BLaER1 (cell line): ENCODE measurements at regions not wholly inside any gene's neighbourhood (a gene's known extent, or its start where the extent isn't known, plus 50 kb on each side); places are given as distances from the start of the nearest gene placed in this dataset.

Source experiments
- H3K27ac ChIP-seq: shearing (Covaris generic); formaldehyde crosslinking; 2 replicates; pipeline ENCODE4 v1.8.1; 2022
- H3K27me3 ChIP-seq: shearing (Covaris generic); formaldehyde crosslinking; 2 replicates; pipeline ENCODE4 v1.8.1; 2022
- H3K36me3 ChIP-seq: shearing (Covaris generic); formaldehyde crosslinking; 2 replicates; pipeline ENCODE4 v1.8.1; 2022
- H3K4me1 ChIP-seq: shearing (Covaris generic); formaldehyde crosslinking; 2 replicates; pipeline ENCODE4 v1.8.1; 2022
- H3K4me2 ChIP-seq: shearing (Covaris generic); formaldehyde crosslinking; 2 replicates; pipeline ENCODE4 v1.8.1; 2022
- H3K4me3 ChIP-seq: shearing (Covaris generic); formaldehyde crosslinking; 2 replicates; pipeline ENCODE4 v1.8.1; 2022
- H3K9ac ChIP-seq: shearing (Covaris generic); formaldehyde crosslinking; 2 replicates; pipeline ENCODE4 v1.8.1; 2022
- H3K9me3 ChIP-seq: shearing (Covaris generic); formaldehyde crosslinking; 2 replicates; pipeline ENCODE4 v1.8.1; 2022
- H4K20me1 ChIP-seq: shearing (Covaris generic); formaldehyde crosslinking; 2 replicates; pipeline ENCODE4 v1.8.1; 2022
- Cebpa-rat ChIP-seq: shearing (Covaris generic); IDR thresholded peaks from 2 replicates; pipeline ENCODE4 v1.8.1; 2022

- H3K4me1 ChIP-seq: no peaks in the 10 kb centered on the region
- no peak for TF ChIP-seq Cebpa-rat
- H3K27ac ChIP-seq: no peak overlapping the region
These were observed 336.1 kb downstream of the MFSD1 start for GRCh38 chr3:159137949-159138348.

GRCh38 chr3:159139326-159139725 lies 337.5 kb downstream of the MFSD1 start:
- no peak for TF ChIP-seq Cebpa-rat
- Histone ChIP-seq H3K4me2 (no peak overlapping the region), H3K27ac (no peak overlapping the region), H3K36me3 (no peaks in the 10 kb centered on the region), H3K9me3 (no peaks in the 10 kb centered on the region), H4K20me1 (no peaks in the 10 kb centered on the region), H3K27me3 (no peaks in the 10 kb centered on the region), H3K4me1 (no peaks in the 10 kb centered on the region), H3K4me3 (no peak overlapping the region), H3K9ac (no peak overlapping the region)

More at GRCh38 chr3:159137949-159138348, 336.1 kb downstream of the MFSD1 start:
- Histone ChIP-seq H3K9me3 (no peaks in the 10 kb centered on the region), H3K27me3 (no peaks in the 10 kb centered on the region), H3K4me3 (no peak overlapping the region), H3K9ac (no peak overlapping the region), H4K20me1 (no peaks in the 10 kb centered on the region), H3K36me3 (no peaks in the 10 kb centered on the region), H3K4me2 (no peak overlapping the region)

- Histone ChIP-seq H3K27ac (no peak overlapping the region), H4K20me1 (no peaks in the 10 kb centered on the region), H3K4me3 (no peak overlapping the region), H3K9me3 (no peaks in the 10 kb centered on the region), H3K36me3 (no peaks in the 10 kb centered on the region), H3K4me1 (no peaks in the 10 kb centered on the region), H3K27me3 (no peaks in the 10 kb centered on the region), H3K9ac (no peak overlapping the region), H3K4me2 (no peak overlapping the region)
- no peak for TF ChIP-seq Cebpa-rat
These were observed 342.6 kb downstream of the MFSD1 start for GRCh38 chr3:159144472-159144871.

GRCh38 chr3:159144891-159145290 lies 343.0 kb downstream of the MFSD1 start:
- no peaks in the 10 kb centered on the region for H3K4me1 ChIP-seq
- H3K27ac ChIP-seq: no peak overlapping the region
- no peaks in the 10 kb centered on the region for H3K36me3 ChIP-seq
- no peak overlapping the region for H3K4me3 ChIP-seq
- no peak overlapping the region for H3K4me2 ChIP-seq
- no peaks in the 10 kb centered on the region for H3K9me3 ChIP-seq
- H4K20me1 ChIP-seq: no peaks in the 10 kb centered on the region
- H3K27me3 ChIP-seq: no peaks in the 10 kb centered on the region
- no peak overlapping the region for H3K9ac ChIP-seq
- no peak for TF ChIP-seq Cebpa-rat

- H4K20me1 ChIP-seq: no peaks in the 10 kb centered on the region
- no peaks in the 10 kb centered on the region for H3K36me3 ChIP-seq
- no peak overlapping the region for H3K4me2 ChIP-seq
- no peak overlapping the region for H3K27ac ChIP-seq
- no peak for TF ChIP-seq Cebpa-rat
- no peak overlapping the region for H3K9ac ChIP-seq
- H3K4me3 ChIP-seq: no peak overlapping the region
- H3K4me1 ChIP-seq: no peaks in the 10 kb centered on the region
- no peaks in the 10 kb centered on the region for H3K27me3 ChIP-seq
- no peaks in the 10 kb centered on the region for H3K9me3 ChIP-seq
These were observed 344.5 kb downstream of the MFSD1 start for GRCh38 chr3:159146392-159146791.

GRCh38 chr3:159146856-159147435 lies 345.1 kb downstream of the MFSD1 start:
- Histone ChIP-seq H4K20me1 (no peaks in the 10 kb centered on the region), H3K27ac (no peak overlapping the region), H3K9me3 (no peaks in the 10 kb centered on the region), H3K9ac (no peak overlapping the region), H3K27me3 (no peaks in the 10 kb centered on the region), H3K4me2 (no peak overlapping the region), H3K36me3 (no peaks in the 10 kb centered on the region), H3K4me3 (no peak overlapping the region), H3K4me1 (no peaks in the 10 kb centered on the region)
- TF ChIP-seq Cebpa-rat: no peak

- TF ChIP-seq Cebpa-rat: no peak
- Histone ChIP-seq H4K20me1 (no peaks in the 10 kb centered on the region), H3K27ac (no peak overlapping the region), H3K4me2 (no peak overlapping the region), H3K9me3 (no peaks in the 10 kb centered on the region), H3K27me3 (no peaks in the 10 kb centered on the region), H3K4me3 (no peak overlapping the region), H3K36me3 (no peaks in the 10 kb centered on the region), H3K9ac (no peak overlapping the region), H3K4me1 (no peaks in the 10 kb centered on the region)
These were observed 346.0 kb downstream of the MFSD1 start for GRCh38 chr3:159147813-159148212.

- Histone ChIP-seq H3K36me3 (no peaks in the 10 kb centered on the region), H3K9me3 (no peaks in the 10 kb centered on the region), H3K9ac (no peak overlapping the region), H3K27ac (no peak overlapping the region), H3K4me2 (no peak overlapping the region), H4K20me1 (no peaks in the 10 kb centered on the region), H3K27me3 (no peaks in the 10 kb centered on the region), H3K4me1 (no peaks in the 10 kb centered on the region), H3K4me3 (no peak overlapping the region)
- no peak for TF ChIP-seq Cebpa-rat
These were observed 346.6 kb downstream of the MFSD1 start for GRCh38 chr3:159148466-159148865.

GRCh38 chr3:159149131-159149530 lies 347.3 kb downstream of the MFSD1 start:
- Histone ChIP-seq H3K4me3 (no peak overlapping the region), H3K4me1 (no peaks in the 10 kb centered on the region), H3K4me2 (no peak overlapping the region), H3K36me3 (no peaks in the 10 kb centered on the region), H4K20me1 (no peaks in the 10 kb centered on the region), H3K27ac (no peak overlapping the region), H3K9me3 (no peaks in the 10 kb centered on the region), H3K27me3 (no peaks in the 10 kb centered on the region), H3K9ac (no peak overlapping the region)
- no peak for TF ChIP-seq Cebpa-rat

- Histone ChIP-seq H4K20me1 (no peaks in the 10 kb centered on the region), H3K4me2 (no peak overlapping the region), H3K9ac (no peak overlapping the region), H3K9me3 (no peaks in the 10 kb centered on the region), H3K27me3 (no peaks in the 10 kb centered on the region), H3K36me3 (no peaks in the 10 kb centered on the region), H3K27ac (no peak overlapping the region), H3K4me3 (no peak overlapping the region), H3K4me1 (no peaks in the 10 kb centered on the region)
- TF ChIP-seq Cebpa-rat: no peak
These were observed 347.8 kb downstream of the MFSD1 start for GRCh38 chr3:159149633-159150032.

- Histone ChIP-seq H4K20me1 (no peaks in the 10 kb centered on the region), H3K27me3 (no peaks in the 10 kb centered on the region), H3K36me3 (no peaks in the 10 kb centered on the region), H3K4me1 (no peaks in the 10 kb centered on the region), H3K27ac (no peak overlapping the region), H3K4me2 (no peak overlapping the region), H3K9me3 (no peaks in the 10 kb centered on the region), H3K4me3 (no peak overlapping the region), H3K9ac (no peak overlapping the region)
- TF ChIP-seq Cebpa-rat: no peak
These were observed 348.3 kb downstream of the MFSD1 start for GRCh38 chr3:159150180-159150579.
